Stimulated activated CD8-positive, alpha-beta memory T cell treated with anti-CD3 and anti-CD28 coated beads, Interleukin-12 subunit alpha, Interleukin-12 subunit beta, amount 100 ng/mL, for 4 hours (primary cell): ENCODE measurements at regions not wholly inside any gene's neighbourhood (a gene's known extent, or its start where the extent isn't known, plus 50 kb on each side); places are given as distances from the start of the nearest gene placed in this dataset.
"Not testable (repeated sequence)": the region's sequence is repeated elsewhere in the genome, so short reads cannot be mapped to it uniquely, and the experiment has no call there.

Source experiments
- DNase-seq: peaks from one replicate; pipeline ENCODE4 v3.0.0-alpha.2; 2020; ENCODE audit warnings: low read depth

DNA sequence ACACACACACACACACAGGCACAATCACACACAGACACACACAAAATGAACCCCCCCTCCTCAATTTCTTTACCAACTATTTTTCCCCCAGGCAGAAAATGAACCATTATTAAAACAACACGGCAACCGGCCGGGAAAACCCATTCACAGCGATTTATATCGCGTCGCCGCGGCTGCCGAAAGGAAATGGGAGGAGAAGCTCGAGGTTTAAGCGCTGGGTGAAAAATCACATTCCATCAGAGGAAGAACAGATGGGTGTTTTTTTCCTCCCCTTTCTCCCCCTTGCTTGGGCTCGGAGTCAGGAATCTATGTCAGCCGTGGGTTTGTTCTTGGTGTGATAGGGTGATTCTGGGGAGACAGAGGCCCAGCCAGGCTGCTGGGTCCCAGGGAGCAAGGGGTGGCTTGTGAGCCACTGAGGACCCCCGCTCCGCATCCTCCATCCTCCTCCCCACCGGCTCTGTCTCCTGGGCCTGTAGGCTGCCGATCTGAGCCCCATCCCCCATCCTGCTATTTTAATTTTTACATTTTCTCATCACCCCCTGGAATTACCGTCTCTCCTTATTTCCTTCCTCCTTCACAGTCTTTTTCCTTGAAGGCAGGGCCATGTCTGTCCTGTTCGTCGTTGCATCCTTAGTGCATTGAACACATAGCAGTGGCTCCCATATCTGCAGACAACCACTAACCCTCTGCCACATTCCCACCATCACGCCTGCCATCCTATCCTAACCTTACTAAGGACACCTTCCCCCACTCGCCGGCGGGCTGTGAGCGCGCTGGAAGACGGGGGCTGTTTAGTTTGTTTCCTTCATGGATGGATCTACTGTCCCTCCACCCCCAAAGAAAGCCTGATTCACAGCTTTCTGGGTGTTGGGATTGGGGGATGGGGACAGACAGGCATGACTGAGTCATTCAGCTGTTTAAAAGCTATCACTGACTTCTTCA, 137.7 kb downstream of the CRLF3 start:
- DNase-seq, result not testable (repeated sequence)

DNA sequence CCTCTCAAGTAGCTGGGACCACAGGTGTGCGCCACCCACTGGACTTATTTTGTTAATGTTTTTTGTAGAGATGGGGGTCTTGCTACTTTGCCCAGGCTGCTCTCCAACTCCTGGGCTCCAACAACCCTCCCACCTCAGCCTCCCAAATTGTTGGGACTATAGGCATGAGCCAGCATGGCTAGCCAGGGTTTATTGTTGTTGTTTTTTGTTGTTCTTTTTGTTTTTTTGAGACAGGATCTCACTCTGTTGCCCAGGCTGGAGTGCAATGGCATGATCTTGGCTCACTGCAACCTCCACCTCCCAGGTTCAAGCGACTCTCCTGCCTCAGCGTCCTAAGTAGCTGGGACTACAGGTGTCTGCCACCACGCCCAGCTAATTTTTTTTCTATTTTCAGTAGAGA, 142.2 kb downstream of the CRLF3 start:
- DNase-seq, result not testable (repeated sequence)

- DNase-seq, result not testable (repeated sequence)
These were observed 143.8 kb downstream of the CRLF3 start for GRCh38 chr17:30680681-30681080.

DNA sequence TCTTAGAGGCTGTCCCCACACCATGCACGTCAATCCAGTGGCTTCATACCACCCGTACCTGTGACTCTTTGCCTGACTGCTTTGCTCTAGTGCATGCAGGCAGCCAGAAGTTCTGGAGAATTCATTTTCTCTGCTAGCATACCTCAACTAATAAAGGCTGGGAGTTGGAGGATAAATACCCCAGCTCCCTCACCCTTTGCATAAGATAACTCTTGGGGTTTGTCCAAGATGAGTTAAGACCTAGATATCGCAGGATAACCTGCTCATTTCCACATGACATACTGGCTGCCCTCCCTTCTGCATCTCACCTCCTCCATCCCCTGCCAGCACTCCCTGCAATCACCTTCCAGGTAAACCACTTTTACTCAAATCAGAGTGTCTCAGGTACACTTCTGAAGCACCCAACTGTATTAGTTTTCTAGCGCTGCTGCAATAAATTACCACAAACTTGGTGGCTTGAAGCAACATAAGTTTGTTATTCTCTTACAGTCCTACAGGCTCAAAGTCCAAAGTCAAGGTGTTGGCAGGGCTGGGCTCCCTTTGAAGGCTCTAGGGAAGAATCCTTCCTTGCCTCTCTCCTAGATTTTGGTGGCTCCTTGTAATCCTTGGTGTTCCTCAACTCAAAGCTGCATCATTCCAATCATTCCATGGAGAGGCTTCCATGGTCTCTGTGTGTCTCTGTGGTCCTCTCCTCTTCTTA, 146.8 kb downstream of the CRLF3 start:
- no peak for DNase-seq

GRCh38 chr17:30675777-30676492, 148.6 kb downstream of the CRLF3 start:
- not testable (repeated sequence) for DNase-seq

DNA sequence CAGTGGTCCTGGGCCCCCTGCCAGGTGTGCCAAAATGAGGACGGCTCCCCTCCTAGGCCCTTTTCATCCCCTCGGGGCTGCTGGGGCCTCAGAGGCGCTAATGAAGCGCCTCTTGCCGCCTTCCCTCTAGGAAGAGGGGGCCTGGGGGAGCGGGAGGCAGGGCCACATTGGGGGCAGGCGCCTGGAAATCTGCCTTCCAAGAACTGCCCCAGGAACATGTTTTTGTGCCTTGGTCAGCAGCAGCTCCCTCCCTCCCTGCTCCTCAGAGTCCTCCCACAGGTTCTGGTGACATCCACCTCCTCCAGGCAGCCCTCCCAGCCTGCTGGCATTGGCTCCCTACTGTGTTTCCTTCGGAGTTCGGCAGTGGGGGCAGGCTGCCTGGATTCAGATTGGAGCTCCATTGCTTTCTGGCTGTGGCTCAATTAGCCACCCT, 155.3 kb downstream of the CRLF3 start:
- not testable (repeated sequence) for DNase-seq

DNA sequence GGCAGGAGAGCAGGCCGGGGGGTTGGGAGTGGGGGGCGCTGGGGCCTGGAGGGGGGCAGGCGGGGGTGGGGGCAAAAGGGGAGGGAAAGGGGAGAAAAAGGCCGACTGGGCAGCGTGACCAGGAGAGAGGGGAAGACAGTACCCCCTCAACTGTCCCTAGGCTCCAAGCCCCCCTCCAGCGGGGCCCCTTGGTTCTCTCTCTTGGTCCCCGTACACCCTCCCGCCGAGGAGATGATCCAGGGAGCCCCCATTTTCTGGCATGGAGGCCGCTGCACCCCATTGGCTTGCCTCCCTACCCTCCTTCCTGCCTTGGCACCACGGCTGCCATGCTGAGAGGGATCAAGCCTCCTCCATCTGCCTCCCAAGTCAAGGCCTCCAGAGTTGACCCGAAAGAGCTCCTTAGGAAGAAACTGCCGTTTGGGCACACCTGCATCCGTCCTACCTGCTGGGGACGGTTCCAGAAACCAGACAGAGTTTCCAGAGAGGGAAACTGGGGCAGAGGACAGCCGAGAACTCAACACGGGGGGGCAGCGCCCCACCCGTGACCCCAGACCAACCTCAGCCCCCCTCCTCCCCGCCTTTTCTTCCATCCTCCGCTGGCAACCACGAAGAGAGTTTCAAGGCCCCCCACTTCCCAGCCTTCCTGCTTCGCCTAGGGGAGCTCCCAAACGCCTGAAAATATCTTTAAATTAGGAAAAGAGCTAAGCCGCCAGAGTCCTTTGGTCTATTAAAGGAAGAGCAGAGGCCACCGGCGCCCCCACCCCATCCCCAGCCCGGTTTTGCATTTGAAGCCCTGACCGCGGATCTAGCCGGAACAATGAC, 155.9 kb downstream of the CRLF3 start:
- not testable (repeated sequence) for DNase-seq

GRCh38 chr17:30667657-30668359, 156.7 kb downstream of the CRLF3 start:
- DNase-seq, result not testable (repeated sequence)

GRCh38 chr17:30666838-30667656, 157.4 kb downstream of the CRLF3 start:
- not testable (repeated sequence) for DNase-seq

- DNase-seq, result not testable (repeated sequence)
These were observed 160.6 kb downstream of the CRLF3 start for GRCh38 chr17:30663727-30664455.

DNA sequence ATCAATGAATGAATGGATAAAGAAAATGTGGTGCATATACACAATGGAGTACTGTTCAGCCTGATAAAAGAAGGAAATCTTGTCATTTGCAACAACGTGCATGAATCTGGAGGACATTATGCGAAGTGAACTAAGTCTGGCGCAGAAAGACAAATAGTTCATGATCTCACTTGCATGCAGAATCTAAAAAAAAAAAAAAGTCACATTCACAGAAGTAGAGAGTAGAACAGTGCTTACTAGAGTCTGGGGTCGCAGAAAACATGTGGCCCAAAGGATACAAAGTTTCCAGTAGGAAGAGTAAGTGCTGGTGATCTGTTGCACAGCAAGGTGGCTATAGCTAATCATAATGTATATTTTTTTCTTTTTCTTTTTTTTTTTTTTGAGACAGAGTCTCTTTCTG, 167.3 kb downstream of the CRLF3 start:
- DNase-seq, result not testable (repeated sequence)

DNA sequence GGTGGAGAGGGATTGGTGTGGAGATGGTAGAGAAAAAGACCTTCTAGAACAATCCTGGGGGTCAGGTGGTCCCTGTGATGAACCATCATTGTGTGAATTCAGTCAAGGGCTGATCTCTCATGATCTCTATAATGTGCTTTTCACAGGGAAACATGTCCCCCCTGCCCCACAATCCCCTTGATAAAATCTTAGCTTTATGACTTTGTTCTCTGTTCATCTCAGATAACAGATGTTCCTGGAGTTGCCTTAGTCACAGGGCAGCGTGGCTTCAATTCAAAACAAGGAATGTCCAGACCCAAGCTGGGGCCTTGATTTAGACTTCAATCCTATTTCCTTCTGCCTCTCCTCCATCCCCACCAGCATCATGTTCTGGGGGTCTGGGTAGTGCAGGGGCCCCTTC, 171.5 kb downstream of the CRLF3 start:
- DNase-seq, result not testable (repeated sequence)

- DNase-seq, result not testable (repeated sequence)
These were observed 172.9 kb downstream of the GOSR1 start for GRCh38 chr17:30650149-30650548.

- not testable (repeated sequence) for DNase-seq
These were observed 170.9 kb downstream of the GOSR1 start for GRCh38 chr17:30648015-30648620.

GRCh38 chr17:30645875-30646274, 168.7 kb downstream of the GOSR1 start:
- not testable (repeated sequence) for DNase-seq

DNA sequence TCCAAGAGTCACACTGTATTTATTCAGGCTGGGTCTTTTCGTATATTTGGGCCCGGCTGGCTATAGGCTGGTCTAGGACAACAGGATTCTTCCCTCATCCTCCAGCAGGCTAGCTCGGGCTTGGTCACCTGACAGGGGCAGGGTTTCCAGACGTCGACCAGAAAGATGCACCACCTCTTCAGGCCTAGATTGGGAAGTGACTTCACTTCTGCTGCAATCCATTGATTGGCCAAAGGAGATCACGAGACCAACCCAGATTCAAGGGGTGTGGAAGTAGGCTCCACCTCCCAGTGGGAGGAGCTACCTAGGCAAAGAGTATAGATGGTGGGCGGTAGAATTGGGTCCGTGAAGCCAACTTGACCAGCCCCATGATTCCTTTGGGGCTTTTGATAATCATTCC, 167.5 kb downstream of the GOSR1 start:
- not testable (repeated sequence) for DNase-seq

DNA sequence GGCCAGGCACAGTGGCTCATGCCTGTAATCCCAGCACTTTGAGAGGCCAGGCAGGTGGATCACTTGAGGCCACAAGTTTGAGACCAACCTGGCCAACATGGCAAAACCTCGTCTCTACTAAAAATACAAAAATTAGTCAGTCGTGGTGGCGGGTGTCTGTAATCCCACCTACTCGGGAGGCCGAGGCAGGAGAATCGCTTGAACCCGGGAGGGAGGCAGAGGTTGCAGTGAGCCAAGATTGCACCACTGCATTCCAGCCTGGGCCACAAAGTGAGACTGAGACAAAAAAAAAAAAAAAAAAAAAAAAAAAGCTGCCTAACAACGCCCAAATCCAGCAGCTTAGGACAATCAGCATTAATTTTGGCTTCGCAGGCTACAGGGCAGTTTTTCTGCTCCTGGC, 167.1 kb downstream of the GOSR1 start:
- DNase-seq, result not testable (repeated sequence)

DNA sequence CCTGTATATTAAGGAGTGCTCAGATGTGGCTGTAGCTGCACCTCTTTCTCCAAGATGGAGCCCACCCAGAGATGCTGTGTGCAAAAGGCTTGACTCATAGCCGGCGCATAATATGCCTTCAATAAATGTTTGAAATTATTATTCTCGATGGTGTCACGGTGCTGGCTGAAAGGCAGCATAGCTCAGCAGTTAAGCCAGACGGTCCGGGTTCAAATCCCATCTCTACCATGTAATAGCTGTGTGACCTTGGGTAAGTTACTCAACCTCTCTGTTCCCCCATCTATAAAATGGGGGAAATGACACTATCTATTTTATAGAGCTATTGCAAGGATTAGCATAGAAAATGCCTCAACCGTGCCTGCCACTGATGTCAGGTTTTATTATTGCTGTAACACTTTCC, 164.2 kb downstream of the GOSR1 start:
- not testable (repeated sequence) for DNase-seq

DNA sequence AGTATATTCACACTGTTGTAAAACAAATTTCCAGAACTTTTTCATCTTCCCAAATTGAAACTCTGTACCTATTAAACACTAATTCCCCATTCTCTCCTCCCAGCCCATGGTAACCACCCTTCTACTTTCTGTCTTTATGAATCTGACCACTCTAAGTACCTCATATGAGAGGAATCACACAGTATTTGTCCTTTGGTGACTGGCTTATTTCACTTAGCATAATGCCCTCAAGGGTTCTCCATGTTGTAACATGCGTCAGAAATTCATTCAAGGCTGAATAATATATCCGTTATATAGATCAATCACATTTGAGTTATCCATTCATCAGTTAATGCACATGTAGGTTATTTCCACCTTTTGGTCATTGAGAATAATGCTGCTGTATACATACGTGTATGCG, 162.2 kb downstream of the GOSR1 start:
- DNase-seq, result not testable (repeated sequence)
